Chondrocyte (in vitro differentiated cells): ENCODE measurements at regions not wholly inside any gene's neighbourhood (a gene's known extent, or its start where the extent isn't known, plus 50 kb on each side); places are given as distances from the start of the nearest gene placed in this dataset.

Source experiments
- DNase-seq: peaks from one replicate; pipeline ENCODE4 v3.0.0; 2021; ENCODE audit warnings: mixed read lengths, low spot score
- H3K27ac Mint-ChIP-seq: one replicate; pipeline ENCODE4 v1.8.0; 2021; ENCODE audit warnings: mild to moderate bottlenecking, moderate library complexity, mixed read lengths; ENCODE audit not compliant: unreplicated experiment
- H3K27me3 Mint-ChIP-seq: 2 replicates; pipeline ENCODE4 v1.8.0; 2021; ENCODE audit warnings: low read depth, mixed read lengths
- H3K36me3 Mint-ChIP-seq: 2 replicates; pipeline ENCODE4 v1.8.0; 2021; ENCODE audit warnings: low read depth, mixed read lengths
- H3K4me1 Mint-ChIP-seq: 2 replicates; pipeline ENCODE4 v1.8.0; 2021; ENCODE audit warnings: low read depth, mild to moderate bottlenecking, mixed read lengths
- H3K4me3 Mint-ChIP-seq: one replicate; pipeline ENCODE4 v1.8.0; 2021; ENCODE audit warnings: mild to moderate bottlenecking, moderate library complexity, mixed read lengths; ENCODE audit not compliant: unreplicated experiment
- H3K9me3 Mint-ChIP-seq: 2 replicates; pipeline ENCODE4 v1.8.0; 2021; ENCODE audit warnings: low read depth, mixed read lengths
- TF ChIP-seq, protein P1 (sequence below): fragments of 200-600 bp; sonication (generic); IDR thresholded peaks from 2 replicates; pipeline ENCODE4 v1.5.0; 2021; ENCODE audit warnings: antibody characterized with exemption, mild to moderate bottlenecking, moderate library complexity

DNA sequence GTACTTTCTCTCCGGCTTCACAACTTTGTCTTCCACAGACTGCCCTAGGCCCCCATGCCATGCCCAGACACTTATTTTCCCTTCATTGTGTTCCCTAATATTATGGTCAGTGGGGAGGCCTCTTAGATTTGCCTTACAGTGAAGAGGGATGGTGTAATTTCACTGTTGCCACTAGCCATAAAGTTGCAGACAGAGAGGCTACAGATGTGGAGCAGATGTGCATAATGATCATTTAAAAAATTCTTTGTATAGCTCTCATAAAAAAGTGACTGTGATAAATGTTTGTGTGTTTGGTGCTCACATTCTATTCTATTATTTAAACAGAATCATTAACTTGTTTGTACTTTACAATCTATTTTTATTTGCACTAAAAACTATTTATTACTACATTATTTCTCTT lies 67.5 kb upstream of the FN1 start:
- peaks cover 80% of the 10 kb centered on the region for H3K4me1 Mint-ChIP-seq

DNA sequence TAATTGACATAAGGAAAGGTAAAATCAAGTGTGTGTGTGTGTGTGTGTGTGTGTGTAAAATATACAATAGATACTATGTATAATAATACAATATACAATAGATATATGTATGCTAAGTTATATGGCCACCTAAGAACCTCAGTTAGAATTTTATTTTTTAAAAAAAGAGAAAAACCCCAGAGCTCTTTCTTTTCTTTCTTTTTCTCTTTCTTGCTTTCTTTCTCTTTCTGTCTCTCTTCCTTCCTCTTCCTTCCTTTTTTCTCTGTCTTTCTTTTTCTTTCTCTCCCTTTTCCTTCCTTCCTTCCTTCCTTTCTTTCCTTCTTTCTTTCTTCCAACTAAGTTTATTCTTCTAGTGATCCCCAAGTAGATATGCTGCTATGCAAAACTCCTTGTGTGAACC lies 64.6 kb upstream of the FN1 start:
- H3K9me3 Mint-ChIP-seq, result peaks cover 2% of the 10 kb centered on the region
- H3K27ac Mint-ChIP-seq, result peak overlapping the region; percentile 75
- DNase-seq, result no peak
- peaks cover 58% of the 10 kb centered on the region for H3K4me1 Mint-ChIP-seq
- no peaks in the 10 kb centered on the region for H3K36me3 Mint-ChIP-seq
- H3K4me3 Mint-ChIP-seq, result no peak overlapping the region
- TF ChIP-seq, protein P1, sequence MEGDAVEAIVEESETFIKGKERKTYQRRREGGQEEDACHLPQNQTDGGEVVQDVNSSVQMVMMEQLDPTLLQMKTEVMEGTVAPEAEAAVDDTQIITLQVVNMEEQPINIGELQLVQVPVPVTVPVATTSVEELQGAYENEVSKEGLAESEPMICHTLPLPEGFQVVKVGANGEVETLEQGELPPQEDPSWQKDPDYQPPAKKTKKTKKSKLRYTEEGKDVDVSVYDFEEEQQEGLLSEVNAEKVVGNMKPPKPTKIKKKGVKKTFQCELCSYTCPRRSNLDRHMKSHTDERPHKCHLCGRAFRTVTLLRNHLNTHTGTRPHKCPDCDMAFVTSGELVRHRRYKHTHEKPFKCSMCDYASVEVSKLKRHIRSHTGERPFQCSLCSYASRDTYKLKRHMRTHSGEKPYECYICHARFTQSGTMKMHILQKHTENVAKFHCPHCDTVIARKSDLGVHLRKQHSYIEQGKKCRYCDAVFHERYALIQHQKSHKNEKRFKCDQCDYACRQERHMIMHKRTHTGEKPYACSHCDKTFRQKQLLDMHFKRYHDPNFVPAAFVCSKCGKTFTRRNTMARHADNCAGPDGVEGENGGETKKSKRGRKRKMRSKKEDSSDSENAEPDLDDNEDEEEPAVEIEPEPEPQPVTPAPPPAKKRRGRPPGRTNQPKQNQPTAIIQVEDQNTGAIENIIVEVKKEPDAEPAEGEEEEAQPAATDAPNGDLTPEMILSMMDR, result no peak
- no peaks in the 10 kb centered on the region for H3K27me3 Mint-ChIP-seq

More for the DNA sequence above, 67.5 kb upstream of the FN1 start:
- H3K4me3 Mint-ChIP-seq, result no peak overlapping the region
- no peaks in the 10 kb centered on the region for H3K36me3 Mint-ChIP-seq
- H3K27ac Mint-ChIP-seq, result no peak overlapping the region
- no peak for DNase-seq
- no peaks in the 10 kb centered on the region for H3K27me3 Mint-ChIP-seq
- H3K9me3 Mint-ChIP-seq, result peaks cover under 1% of the 10 kb centered on the region
- TF ChIP-seq, protein P1, result no peak

DNA sequence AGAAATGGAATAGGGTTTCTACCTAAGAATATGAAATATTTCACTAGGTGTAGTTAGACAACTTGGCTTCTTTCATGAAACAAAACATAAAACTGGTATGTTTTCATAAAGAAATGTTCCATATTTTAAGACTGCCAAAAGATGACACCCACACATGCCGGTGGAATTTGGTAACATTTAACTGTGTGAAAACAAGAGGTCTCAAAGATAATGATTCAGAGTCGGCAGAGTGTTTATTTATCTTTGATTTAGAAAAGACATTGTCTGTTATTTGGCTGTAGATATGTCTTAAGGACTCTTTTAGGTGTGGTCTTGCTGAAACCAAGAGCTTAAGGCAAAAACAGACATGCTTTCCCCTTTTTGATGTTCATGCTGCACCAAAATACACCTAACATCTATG lies 63.5 kb upstream of the FN1 start:
- no peaks in the 10 kb centered on the region for H3K36me3 Mint-ChIP-seq
- no peaks in the 10 kb centered on the region for H3K27me3 Mint-ChIP-seq
- TF ChIP-seq, protein P1, result no peak
- H3K9me3 Mint-ChIP-seq, result peaks cover 2% of the 10 kb centered on the region
- H3K27ac Mint-ChIP-seq, result peak overlapping the region; percentile 71
- peaks cover 52% of the 10 kb centered on the region for H3K4me1 Mint-ChIP-seq
- DNase-seq, result no peak
- no peak overlapping the region for H3K4me3 Mint-ChIP-seq

DNA sequence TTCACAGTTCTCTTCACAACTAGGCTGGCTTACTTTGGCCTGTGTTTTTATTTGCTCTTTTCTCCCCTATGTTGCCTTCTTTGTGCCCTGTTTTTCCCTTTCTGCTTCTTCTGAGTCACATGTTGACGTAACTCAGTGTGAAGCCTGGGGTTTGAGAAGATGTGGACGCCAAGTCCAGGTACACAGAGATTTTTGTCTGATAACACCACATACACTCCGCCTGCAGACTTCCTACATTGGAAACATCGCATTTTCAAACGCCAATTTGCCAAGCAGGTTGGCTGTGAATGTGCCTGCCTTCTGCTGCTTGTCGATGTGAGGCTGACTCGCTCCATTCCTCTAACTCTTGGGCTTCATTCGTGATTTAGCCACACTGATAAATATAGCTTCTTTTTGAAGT lies 62.6 kb upstream of the FN1 start:
- Mint-ChIP-seq H3K27ac (peak overlapping the region; percentile 71), H3K36me3 (no peaks in the 10 kb centered on the region), H3K9me3 (peaks cover 2% of the 10 kb centered on the region), H3K4me3 (no peak overlapping the region), H3K27me3 (no peaks in the 10 kb centered on the region), H3K4me1 (peaks cover 47% of the 10 kb centered on the region)
- TF ChIP-seq, protein P1, result no peak
- DNase-seq, result no peak

DNA sequence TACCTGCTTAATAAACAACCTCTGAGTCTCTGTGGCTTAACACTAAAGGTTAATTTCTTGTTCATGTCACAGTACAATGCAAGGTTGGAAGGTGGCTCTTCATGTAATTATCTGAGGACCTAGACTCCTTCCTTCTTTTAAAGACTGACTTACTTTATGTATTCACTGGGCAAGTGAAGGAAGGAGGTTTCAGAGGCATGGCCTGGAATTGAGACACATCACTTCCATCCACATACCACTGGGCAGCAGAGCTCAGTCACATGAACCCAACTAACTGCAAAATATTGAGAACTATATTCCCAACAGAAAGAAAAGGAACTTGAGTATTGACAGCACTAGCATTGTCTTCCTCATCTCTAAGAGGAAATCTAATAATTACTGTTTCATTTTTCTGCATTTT lies 57.5 kb upstream of the FN1 start:
- H3K36me3 Mint-ChIP-seq, result no peaks in the 10 kb centered on the region
- H3K27me3 Mint-ChIP-seq, result no peaks in the 10 kb centered on the region
- no peak overlapping the region for H3K27ac Mint-ChIP-seq
- peaks cover 3% of the 10 kb centered on the region for H3K9me3 Mint-ChIP-seq
- peaks cover 14% of the 10 kb centered on the region for H3K4me1 Mint-ChIP-seq
- DNase-seq, result no peak
- H3K4me3 Mint-ChIP-seq, result no peak overlapping the region
- TF ChIP-seq, protein P1, result no peak
